ENCODE measurements at regions not wholly inside any gene's neighbourhood (a gene's known extent, or its start where the extent isn't known, plus 50 kb on each side); places are given as distances from the start of the nearest gene placed in this dataset.
"Not testable (repeated sequence)": the region's sequence is repeated elsewhere in the genome, so short reads cannot be mapped to it uniquely, and the experiment has no call there.

GRCh38 chr1:213464786-213465460 lies 413.9 kb downstream of the RPS6KC1 start:
- no peak for DNase-seq (ENCODE audit: low read depth in 2 of 2)

- DNase-seq (ENCODE audit: low read depth in 2 of 2) = no peak
Observed at GRCh38 chr1:213466541-213466940, 415.5 kb downstream of the RPS6KC1 start.

- no peak for DNase-seq (ENCODE audit: low read depth in 2 of 2)
Observed at GRCh38 chr1:213474054-213474453, 423.0 kb downstream of the RPS6KC1 start.

GRCh38 chr1:213481395-213481794 lies 430.4 kb downstream of the RPS6KC1 start:
- no peak for DNase-seq (ENCODE audit: low read depth in 2 of 2)

- DNase-seq (ENCODE audit: low read depth in 2 of 2) = no peak
Observed at GRCh38 chr1:213484333-213484732, 433.3 kb downstream of the RPS6KC1 start.

GRCh38 chr1:213484758-213485157 lies 433.7 kb downstream of the RPS6KC1 start:
- DNase-seq (ENCODE audit: low read depth in 2 of 2) = no peak

- no peak for DNase-seq (ENCODE audit: low read depth in 2 of 2)
Observed at GRCh38 chr1:213486488-213486887, 435.4 kb downstream of the RPS6KC1 start.

- no peak for DNase-seq (ENCODE audit: low read depth in 2 of 2)
Observed at GRCh38 chr1:213491468-213491867, 440.4 kb downstream of the RPS6KC1 start.

GRCh38 chr1:213492161-213493041 lies 441.4 kb downstream of the RPS6KC1 start:
- no peak for DNase-seq (ENCODE audit: low read depth in 2 of 2)

- DNase-seq (ENCODE audit: low read depth in 2 of 2) = no peak
Observed at GRCh38 chr1:213499444-213499843, 448.4 kb downstream of the RPS6KC1 start.

- DNase-seq (ENCODE audit: low read depth in 2 of 2) = no peak
Observed at GRCh38 chr1:213507472-213508223, 456.6 kb downstream of the RPS6KC1 start.

GRCh38 chr1:213511173-213511572 lies 460.1 kb downstream of the RPS6KC1 start:
- no peak for DNase-seq (ENCODE audit: low read depth in 2 of 2)

GRCh38 chr1:213512316-213512715 lies 461.3 kb downstream of the RPS6KC1 start:
- DNase-seq (ENCODE audit: low read depth in 2 of 2) = no peak

GRCh38 chr1:213513006-213513405 lies 462.0 kb downstream of the RPS6KC1 start:
- DNase-seq (ENCODE audit: low read depth in 2 of 2) = no peak

GRCh38 chr1:213514408-213515179 lies 463.6 kb downstream of the RPS6KC1 start:
- DNase-seq (ENCODE audit: low read depth in 2 of 2) = not testable (repeated sequence)

GRCh38 chr1:213519098-213519497 lies 468.1 kb downstream of the RPS6KC1 start:
- DNase-seq (ENCODE audit: low read depth in 2 of 2) = no peak

GRCh38 chr1:213521206-213521605 lies 466.6 kb upstream of the PROX1 start:
- DNase-seq (ENCODE audit: low read depth in 2 of 2) = no peak

- DNase-seq (ENCODE audit: low read depth in 2 of 2) = no peak
Observed at GRCh38 chr1:213523781-213524398, 463.9 kb upstream of the PROX1 start.

- no peak for DNase-seq (ENCODE audit: low read depth in 2 of 2)
Observed at GRCh38 chr1:213526306-213526705, 461.5 kb upstream of the PROX1 start.

- DNase-seq (ENCODE audit: low read depth in 2 of 2) = no peak
Observed at GRCh38 chr1:213530611-213531320, 457.0 kb upstream of the PROX1 start.
